HEK293T (cell line): ENCODE measurements at regions not wholly inside any gene's neighbourhood (a gene's known extent, or its start where the extent isn't known, plus 50 kb on each side); places are given as distances from the start of the nearest gene placed in this dataset.

Source experiments
- CTCF ChIA-PET: fragments of 350-600 bp; formaldehyde crosslinking; extraction: SDS; loops from one replicate; lab custom pipeline; 2021; ENCODE audit warnings: antibody characterized with exemption, inconsistent platforms; lab: Yijun Ruan, JAX
- POLR2A ChIA-PET: fragments of 350-600 bp; formaldehyde crosslinking; extraction: SDS; loops from one replicate; lab custom pipeline; 2020; ENCODE audit warnings: antibody characterized with exemption, inconsistent platforms; lab: Yijun Ruan, JAX
- DNase-seq: peaks from one replicate; pipeline ENCODE4 v3.0.0; 2012; ENCODE audit warnings: mixed read lengths; ENCODE audit errors: extremely low spot score
- ARNT ChIP-seq: fragments of 450-650 bp; IDR thresholded peaks from 2 replicates; pipeline ENCODE4 v1.6.1; 2017; ENCODE audit warnings: mild to moderate bottlenecking
- BHLHE40 ChIP-seq: fragments of 450-650 bp; IDR thresholded peaks from 2 replicates; pipeline ENCODE4 v1.6.1; 2016; ENCODE audit warnings: mild to moderate bottlenecking, moderate library complexity, borderline replicate concordance
- CTBP1 ChIP-seq: fragments of 450-650 bp; IDR thresholded peaks from 2 replicates; pipeline ENCODE4 v1.6.1; 2016; ENCODE audit warnings: borderline replicate concordance
- ELF4 ChIP-seq: fragments of 450-650 bp; IDR thresholded peaks from 2 replicates; pipeline ENCODE4 v1.6.1; 2017; ENCODE audit warnings: antibody characterized with exemption
- FOXA1 ChIP-seq: fragments of 450-650 bp; IDR thresholded peaks from 2 replicates; pipeline ENCODE4 v1.6.1; 2016; ENCODE audit warnings: mild to moderate bottlenecking
- FOXK2 ChIP-seq: fragments of 450-650 bp; IDR thresholded peaks from 2 replicates; pipeline ENCODE4 v1.6.1; 2016; ENCODE audit warnings: mild to moderate bottlenecking
- FOXM1 ChIP-seq: fragments of 450-650 bp; IDR thresholded peaks from 2 replicates; pipeline ENCODE4 v1.6.1; 2017; ENCODE audit warnings: mild to moderate bottlenecking, borderline replicate concordance
- HDGF ChIP-seq: fragments of 450-650 bp; IDR thresholded peaks from 2 replicates; pipeline ENCODE4 v1.6.1; 2017; ENCODE audit warnings: antibody characterized with exemption, borderline replicate concordance
- L3MBTL2 ChIP-seq: fragments of 450-650 bp; conservative IDR thresholded peaks from 2 replicates; pipeline ENCODE4 v1.6.1; 2016; ENCODE audit warnings: mild to moderate bottlenecking
- LEF1 ChIP-seq: fragments of 450-650 bp; IDR thresholded peaks from 2 replicates; pipeline ENCODE4 v1.6.1; 2017; ENCODE audit warnings: mild to moderate bottlenecking, borderline replicate concordance
- NFRKB ChIP-seq: fragments of 450-650 bp; IDR thresholded peaks from 2 replicates; pipeline ENCODE4 v1.6.1; 2016; ENCODE audit warnings: mild to moderate bottlenecking, moderate library complexity
- SP1 ChIP-seq: fragments of 450-650 bp; IDR thresholded peaks from 2 replicates; pipeline ENCODE4 v1.6.1; 2017
- SUZ12 ChIP-seq: fragments of 450-650 bp; IDR thresholded peaks from 2 replicates; pipeline ENCODE4 v1.6.1; 2016; ENCODE audit warnings: mild to moderate bottlenecking
- TARDBP ChIP-seq: fragments of 450-650 bp; IDR thresholded peaks from 2 replicates; pipeline ENCODE4 v1.6.1; 2016
- ZNF384 ChIP-seq: fragments of 450-650 bp; IDR thresholded peaks from 2 replicates; pipeline ENCODE4 v1.6.1; 2016
- TF ChIP-seq, protein P1 (sequence below): fragments of 450-650 bp; IDR thresholded peaks from 2 replicates; pipeline ENCODE4 v1.6.1; 2016

- DNase-seq = peak; percentile 62
- POLR2A ChIA-PET = no interaction called here
- CTCF ChIA-PET = interaction anchor here (0.6 to 1.1 kb wide), 9 partner anchors 11 to 376 kb away, joined by 3 to 5 read pairs (median 4); no protein-coding TSS in a partner anchor
- 0 out of 2 replicates have a peak, but pooled peaks have one; percentile 26 for TF ChIP-seq FOXA1
- TF ChIP-seq TARDBP = no peak
- TF ChIP-seq BHLHE40 = no peak
- TF ChIP-seq HDGF = no peak
- TF ChIP-seq NFRKB = no peak
- TF ChIP-seq CTBP1 = no peak
- no peak for TF ChIP-seq L3MBTL2
- TF ChIP-seq, protein P1, sequence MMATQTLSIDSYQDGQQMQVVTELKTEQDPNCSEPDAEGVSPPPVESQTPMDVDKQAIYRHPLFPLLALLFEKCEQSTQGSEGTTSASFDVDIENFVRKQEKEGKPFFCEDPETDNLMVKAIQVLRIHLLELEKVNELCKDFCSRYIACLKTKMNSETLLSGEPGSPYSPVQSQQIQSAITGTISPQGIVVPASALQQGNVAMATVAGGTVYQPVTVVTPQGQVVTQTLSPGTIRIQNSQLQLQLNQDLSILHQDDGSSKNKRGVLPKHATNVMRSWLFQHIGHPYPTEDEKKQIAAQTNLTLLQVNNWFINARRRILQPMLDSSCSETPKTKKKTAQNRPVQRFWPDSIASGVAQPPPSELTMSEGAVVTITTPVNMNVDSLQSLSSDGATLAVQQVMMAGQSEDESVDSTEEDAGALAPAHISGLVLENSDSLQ = no peak
These were observed 153.5 kb downstream of the PRELID2 start for GRCh38 chr5:145681686-145682085.

DNA sequence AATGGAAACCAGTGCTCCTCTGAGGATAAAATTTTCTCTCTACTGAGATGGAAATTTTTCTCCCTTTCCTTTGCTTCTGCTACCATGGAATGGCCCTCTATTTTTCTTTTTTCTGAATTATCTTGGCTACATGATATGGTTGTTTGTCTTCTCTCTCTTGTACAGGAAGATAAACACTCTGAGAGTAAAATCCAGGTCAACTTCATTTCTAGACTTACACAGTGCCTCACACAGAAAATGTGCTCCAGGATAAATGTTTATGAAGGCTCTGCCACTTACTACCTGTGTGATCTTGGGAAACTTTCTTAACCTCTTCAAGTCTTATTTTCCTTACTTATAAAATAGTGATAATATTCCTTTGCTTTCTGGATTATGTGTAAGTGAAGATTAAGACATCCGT is 153.9 kb downstream of the PRELID2 start:
- DNase-seq = no peak
- ChIA-PET CTCF (interaction anchor here (0.6 to 1.1 kb wide), 6 partner anchors 11 to 368 kb away, joined by 3 to 5 read pairs (median 4); no protein-coding TSS in a partner anchor), POLR2A (no interaction called here)
- TF ChIP-seq ARNT (no peak), FOXA1 (no peak), FOXK2 (no peak), ZNF384 (no peak), BHLHE40 (no peak), HDGF (no peak), LEF1 (no peak), SP1 (no peak), CTBP1 (no peak), SUZ12 (no peak), FOXM1 (no peak)

DNA sequence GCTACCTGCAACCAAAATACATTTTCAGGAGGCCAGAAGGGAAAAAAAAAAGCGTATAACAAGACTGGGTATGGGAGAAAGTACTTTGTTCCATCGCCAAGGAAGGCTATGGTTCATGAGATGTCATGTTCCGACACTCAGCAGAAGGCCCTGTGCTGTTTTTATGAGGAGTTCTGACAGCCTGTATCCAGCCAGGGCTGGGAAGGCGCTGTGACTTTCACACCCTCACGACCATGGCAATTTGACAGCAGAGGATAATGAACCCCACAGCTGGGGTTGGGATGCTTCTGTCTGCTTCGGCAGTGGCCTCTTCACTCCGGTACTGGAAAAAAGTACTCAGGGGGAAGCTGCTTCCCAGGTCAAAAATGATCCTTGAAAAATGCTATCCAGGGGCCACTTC is 154.4 kb downstream of the PRELID2 start:
- no peak for DNase-seq
- no peak for TF ChIP-seq HDGF
- no peak for TF ChIP-seq LEF1
- TF ChIP-seq BHLHE40 = no peak
- no peak for TF ChIP-seq ELF4
- no peak for TF ChIP-seq L3MBTL2
- no peak for TF ChIP-seq FOXM1
- no peak for TF ChIP-seq TARDBP
- TF ChIP-seq FOXA1 = no peak
- no peak for TF ChIP-seq ZNF384
- no peak for TF ChIP-seq ARNT
- no peak for TF ChIP-seq SUZ12
- no peak for TF ChIP-seq SP1
- TF ChIP-seq NFRKB = no peak
- TF ChIP-seq FOXK2 = no peak
- TF ChIP-seq, protein P1 = no peak
- TF ChIP-seq CTBP1 = no peak
- ChIA-PET CTCF (interaction anchor here (1.2 kb wide), 1 partner anchor 9 kb away, joined by 3 read pairs; no protein-coding TSS in a partner anchor), POLR2A (no interaction called here)

GRCh38 chr5:145680169-145680568 is 155.0 kb downstream of the PRELID2 start:
- CTCF ChIA-PET = interaction anchor here (0.8 to 1.2 kb wide), 2 partner anchors 9 to 146 kb away, joined by 3 to 4 read pairs; no protein-coding TSS in a partner anchor
- DNase-seq = peak; percentile 27
- TF ChIP-seq ELF4 = no peak
- no peak for TF ChIP-seq SP1
- POLR2A ChIA-PET = no interaction called here

- POLR2A ChIA-PET = no interaction called here
These were observed 156.9 kb downstream of the PRELID2 start for GRCh38 chr5:145678255-145678654.

GRCh38 chr5:145673786-145674185 is 161.4 kb downstream of the PRELID2 start:
- ChIA-PET POLR2A (no interaction called here), CTCF (no interaction called here)
- no peak for TF ChIP-seq ELF4
- TF ChIP-seq TARDBP = no peak
- no peak for DNase-seq

More at GRCh38 chr5:145678255-145678654, 156.9 kb downstream of the PRELID2 start:
- no peak for DNase-seq
- no peak for TF ChIP-seq LEF1
- no peak for TF ChIP-seq ZNF384
- no peak for TF ChIP-seq FOXM1
- TF ChIP-seq SP1 = no peak
- TF ChIP-seq FOXA1 = no peak
- no peak for TF ChIP-seq TARDBP
- TF ChIP-seq HDGF = no peak
- no peak for TF ChIP-seq NFRKB
- TF ChIP-seq SUZ12 = no peak
- TF ChIP-seq, protein P1 = no peak
- TF ChIP-seq BHLHE40 = no peak
- no peak for TF ChIP-seq L3MBTL2
- no peak for TF ChIP-seq CTBP1
- no peak for TF ChIP-seq ARNT
- TF ChIP-seq ELF4 = no peak
- CTCF ChIA-PET = no interaction called here
